ENCODE measurements at regions not wholly inside any gene's neighbourhood (a gene's known extent, or its start where the extent isn't known, plus 50 kb on each side); places are given as distances from the start of the nearest gene placed in this dataset.
"Not testable (repeated sequence)": the region's sequence is repeated elsewhere in the genome, so short reads cannot be mapped to it uniquely, and the experiment has no call there.

DNA sequence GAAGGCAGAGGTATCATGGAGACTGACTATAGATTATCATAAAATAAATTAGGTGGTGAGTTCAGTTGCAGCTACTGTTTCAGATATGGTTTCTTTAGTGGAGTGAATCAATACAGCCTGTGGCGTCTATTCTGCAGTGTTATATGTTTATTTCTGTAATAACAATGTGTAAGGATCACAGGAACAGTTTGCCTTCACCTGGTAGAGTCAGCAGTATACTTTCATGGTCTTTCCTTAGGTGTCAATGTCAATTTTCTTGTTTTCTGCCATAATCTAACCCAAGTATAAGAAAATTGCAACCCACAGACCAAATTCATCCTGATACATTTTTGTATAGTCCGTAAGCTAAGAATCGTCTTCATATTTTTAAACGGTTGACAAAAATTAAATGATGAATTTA, 140.4 kb upstream of the ATF7IP start:
- H3K9ac ChIP-seq (ENCODE audit: extremely low read depth, insufficient read length, low read length) = no peak overlapping the region
- peaks cover 0 to 3% (median 1%) of the 10 kb centered on the region in 3 experiments; a peak in 4 of 7 replicates for H3K36me3 Mint-ChIP-seq (ENCODE audit: insufficient read depth in 1 of 3, low read depth in 3 of 3)
- H3K79me2 ChIP-seq (ENCODE audit: insufficient read depth, low read length) = no peaks in the 10 kb centered on the region
- H3K4me2 ChIP-seq (ENCODE audit: insufficient read depth, insufficient read length, low read length) = no peak overlapping the region
- H2BK12ac ChIP-seq (ENCODE audit: insufficient read length, low read depth, low read length) = no peak overlapping the region
- no peak overlapping the region for H4K8ac ChIP-seq (replicated peaks; ENCODE audit: insufficient read length, low read depth, low read length)
- H3K9me3 Mint-ChIP-seq = peaks cover 7 to 9% of the 10 kb centered on the region in 2 experiments
- H3K27me3 ChIP-seq (ENCODE audit: insufficient read depth, low read length) = no peaks in the 10 kb centered on the region
- no peak overlapping the region for H2BK15ac ChIP-seq (ENCODE audit: low read depth, low read length)
- H3T11ph ChIP-seq (ENCODE audit: low read length) = no peak overlapping the region
- no CpG with 5 or more reads among the region's 4 CpGs for WGBS (ENCODE audit: extremely low coverage, insufficient read length, low lambda C conversion rate)
- H3K18ac ChIP-seq (ENCODE audit: insufficient read length, low read depth, low read length) = no peak overlapping the region
- no peak for DNase-seq
- H3K9me3 ChIP-seq (ENCODE audit: control insufficient read depth, low read depth, low read length) = no peaks in the 10 kb centered on the region
- H2AFZ ChIP-seq (ENCODE audit: low read length) = no peak overlapping the region
- no peak overlapping the region for H3K23ac ChIP-seq (ENCODE audit: insufficient read length, low read depth, low read length)
- H4K91ac ChIP-seq (ENCODE audit: insufficient read length, low read depth, low read length) = no peak overlapping the region
- no peaks in the 10 kb centered on the region for H3K27me3 Mint-ChIP-seq (ENCODE audit: low read depth)
- H3K27ac ChIP-seq (ENCODE audit: insufficient read length, low read depth, low read length) = no peak overlapping the region
- no peak overlapping the region for H3K56ac ChIP-seq (ENCODE audit: insufficient read length, low read depth, low read length)
- H3K14ac ChIP-seq (ENCODE audit: insufficient read depth, low read length) = no peak overlapping the region
- H2BK5ac ChIP-seq (ENCODE audit: insufficient read length, low read length) = no peak overlapping the region
- TF ChIP-seq, protein P1, sequence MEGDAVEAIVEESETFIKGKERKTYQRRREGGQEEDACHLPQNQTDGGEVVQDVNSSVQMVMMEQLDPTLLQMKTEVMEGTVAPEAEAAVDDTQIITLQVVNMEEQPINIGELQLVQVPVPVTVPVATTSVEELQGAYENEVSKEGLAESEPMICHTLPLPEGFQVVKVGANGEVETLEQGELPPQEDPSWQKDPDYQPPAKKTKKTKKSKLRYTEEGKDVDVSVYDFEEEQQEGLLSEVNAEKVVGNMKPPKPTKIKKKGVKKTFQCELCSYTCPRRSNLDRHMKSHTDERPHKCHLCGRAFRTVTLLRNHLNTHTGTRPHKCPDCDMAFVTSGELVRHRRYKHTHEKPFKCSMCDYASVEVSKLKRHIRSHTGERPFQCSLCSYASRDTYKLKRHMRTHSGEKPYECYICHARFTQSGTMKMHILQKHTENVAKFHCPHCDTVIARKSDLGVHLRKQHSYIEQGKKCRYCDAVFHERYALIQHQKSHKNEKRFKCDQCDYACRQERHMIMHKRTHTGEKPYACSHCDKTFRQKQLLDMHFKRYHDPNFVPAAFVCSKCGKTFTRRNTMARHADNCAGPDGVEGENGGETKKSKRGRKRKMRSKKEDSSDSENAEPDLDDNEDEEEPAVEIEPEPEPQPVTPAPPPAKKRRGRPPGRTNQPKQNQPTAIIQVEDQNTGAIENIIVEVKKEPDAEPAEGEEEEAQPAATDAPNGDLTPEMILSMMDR (conservative IDR thresholded peaks at IDR 0.05) = no peak
- no peaks in the 10 kb centered on the region for H3K4me1 ChIP-seq (ENCODE audit: insufficient read depth, low read length)
- H2BK120ac ChIP-seq (ENCODE audit: low read depth, low read length, poor library complexity, severe bottlenecking) = no peak overlapping the region
- H4K20me1 ChIP-seq (ENCODE audit: control insufficient read depth, insufficient read depth, insufficient read length) = no peaks in the 10 kb centered on the region
- no peak overlapping the region for H3K27ac Mint-ChIP-seq
- H3K4me3 Mint-ChIP-seq = no peak overlapping the region
- no peak overlapping the region for H2BK20ac ChIP-seq (ENCODE audit: low read depth, low read length, poor library complexity, severe bottlenecking)
- no peak overlapping the region for H2AK5ac ChIP-seq (ENCODE audit: insufficient read length, low read length)
- H3K4ac ChIP-seq (ENCODE audit: low read depth, low read length) = no peak overlapping the region
- no peaks in the 10 kb centered on the region for H3K23me2 ChIP-seq (ENCODE audit: insufficient read length, low read depth, low read length, poor library complexity, severe bottlenecking)
- H4K5ac ChIP-seq (ENCODE audit: insufficient read length, low read depth, low read length) = no peak overlapping the region
- no peaks in the 10 kb centered on the region for H3K79me1 ChIP-seq (ENCODE audit: insufficient read depth, low read depth, low read length, poor library complexity, severe bottlenecking)
- no peaks in the 10 kb centered on the region for H3K4me1 Mint-ChIP-seq

DNA sequence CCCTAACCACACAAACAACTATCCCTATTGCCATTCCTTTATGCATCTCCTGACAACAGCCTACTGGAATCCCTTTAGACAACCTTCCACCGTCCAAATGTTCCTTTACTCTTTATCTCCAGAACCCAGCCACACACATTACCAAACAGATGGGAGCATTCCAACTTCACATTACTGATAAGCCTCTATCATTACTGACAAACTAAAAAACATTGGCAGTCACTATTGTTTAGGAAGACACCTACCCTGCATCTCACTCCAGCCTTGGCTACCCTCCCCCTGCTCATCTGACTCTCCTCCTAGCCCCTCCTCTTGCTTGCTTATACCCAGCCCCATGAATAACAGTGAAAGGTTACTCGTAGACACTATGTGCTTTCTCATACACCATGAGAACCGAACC, 130.3 kb upstream of the ATF7IP start:
- not testable (repeated sequence) for H3K4me3 Mint-ChIP-seq
- WGBS (ENCODE audit: extremely low coverage, insufficient read length, low lambda C conversion rate) = no CpG with 5 or more reads among the region's 3 CpGs

More for the DNA sequence above, 130.3 kb upstream of the ATF7IP start:
- not testable (repeated sequence) for H4K91ac ChIP-seq (ENCODE audit: insufficient read length, low read depth, low read length); H3K4me2 ChIP-seq (ENCODE audit: insufficient read depth, insufficient read length, low read length); H3K27me3 Mint-ChIP-seq (ENCODE audit: low read depth); H3K27me3 ChIP-seq (ENCODE audit: insufficient read depth, low read length); H4K8ac ChIP-seq (replicated peaks; ENCODE audit: insufficient read length, low read depth, low read length); H3K9me3 ChIP-seq (ENCODE audit: control insufficient read depth, low read depth, low read length); H2AFZ ChIP-seq (ENCODE audit: low read length); H3K9ac ChIP-seq (ENCODE audit: extremely low read depth, insufficient read length, low read length); H2BK20ac ChIP-seq (ENCODE audit: low read depth, low read length, poor library complexity, severe bottlenecking); H2BK12ac ChIP-seq (ENCODE audit: insufficient read length, low read depth, low read length); H3K79me2 ChIP-seq (ENCODE audit: insufficient read depth, low read length); H4K5ac ChIP-seq (ENCODE audit: insufficient read length, low read depth, low read length); H2BK5ac ChIP-seq (ENCODE audit: insufficient read length, low read length); H3K23ac ChIP-seq (ENCODE audit: insufficient read length, low read depth, low read length); H3K18ac ChIP-seq (ENCODE audit: insufficient read length, low read depth, low read length); H3K56ac ChIP-seq (ENCODE audit: insufficient read length, low read depth, low read length); H3K14ac ChIP-seq (ENCODE audit: insufficient read depth, low read length); H3K27ac Mint-ChIP-seq; H2AK5ac ChIP-seq (ENCODE audit: insufficient read length, low read length); H3T11ph ChIP-seq (ENCODE audit: low read length); H3K4ac ChIP-seq (ENCODE audit: low read depth, low read length); H3K4me1 ChIP-seq (ENCODE audit: insufficient read depth, low read length); DNase-seq; H2BK120ac ChIP-seq (ENCODE audit: low read depth, low read length, poor library complexity, severe bottlenecking); H3K23me2 ChIP-seq (ENCODE audit: insufficient read length, low read depth, low read length, poor library complexity, severe bottlenecking); H4K20me1 ChIP-seq (ENCODE audit: control insufficient read depth, insufficient read depth, insufficient read length); H2BK15ac ChIP-seq (ENCODE audit: low read depth, low read length); H3K79me1 ChIP-seq (ENCODE audit: insufficient read depth, low read depth, low read length, poor library complexity, severe bottlenecking); H3K27ac ChIP-seq (ENCODE audit: insufficient read length, low read depth, low read length)
- Mint-ChIP-seq H3K4me1 (peaks cover 12 to 16% of the 10 kb centered on the region in 2 experiments), H3K36me3 (ENCODE audit: insufficient read depth in 1 of 3, low read depth in 3 of 3) (peaks cover 0 to 15% (median 2%) of the 10 kb centered on the region in 3 experiments; a peak in 4 of 7 replicates), H3K9me3 (peaks cover 14 to 15% of the 10 kb centered on the region in 2 experiments)
